Left ventricle myocardium superior (tissue), 1 donor: ENCODE measurements at regions not wholly inside any gene's neighbourhood (a gene's known extent, or its start where the extent isn't known, plus 50 kb on each side); places are given as distances from the start of the nearest gene placed in this dataset.
"Not testable (repeated sequence)": the region's sequence is repeated elsewhere in the genome, so short reads cannot be mapped to it uniquely, and the experiment has no call there.

Experiments used
- ATAC-seq: fragments of 200-7000 bp; cut with Tn5 transposase; one replicate; pipeline ENCODE4 v1.9.1; 2020; ENCODE audit warnings: mild to moderate bottlenecking, moderate library complexity
- DNase-seq: peaks from one replicate; pipeline ENCODE4 v3.0.0-alpha.2; 2020
- intact Hi-C: fragments of 100-400 bp; cut with micrococcal nuclease; formaldehyde crosslinking; loops from one replicate; pipeline ENCODE4 v1.11.0; 2022
- donor health status: DM: no; HTN: yes; CAD: no; lungs with severe emphysema.

DNA sequence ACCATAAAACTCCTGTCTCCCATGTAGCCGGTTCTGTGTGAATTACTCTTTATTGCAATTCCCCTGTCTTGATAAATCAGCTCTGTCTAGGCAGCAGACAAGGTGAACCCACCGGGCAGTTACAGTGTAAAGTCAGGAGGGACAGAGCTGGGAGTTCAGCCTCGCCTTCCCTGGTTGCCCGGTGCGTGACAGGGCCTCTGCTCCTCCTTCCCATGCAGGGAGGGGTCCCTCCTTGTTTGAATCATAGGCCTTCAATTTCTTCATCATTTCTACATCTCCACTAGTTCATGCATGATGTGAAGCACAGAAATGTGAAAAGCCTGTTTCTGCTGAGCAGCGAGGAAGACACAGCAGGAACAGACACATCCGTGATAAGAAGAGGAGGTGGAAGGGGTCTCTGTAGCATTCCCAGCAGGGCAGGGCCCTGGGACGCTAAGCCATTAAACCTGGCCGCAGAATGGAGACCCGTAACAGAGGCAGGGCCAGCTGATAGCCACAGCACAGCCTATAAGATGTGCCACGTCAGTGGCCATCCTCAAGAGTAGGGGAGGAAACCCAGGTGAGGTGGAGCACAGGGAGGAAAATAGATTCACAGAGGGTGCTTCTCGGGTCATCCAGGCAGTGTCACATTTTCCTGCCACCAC is 106.7 kb upstream of the CST7 start:
- ATAC-seq = no peak
- intact Hi-C loops = no loop called here
- DNase-seq = no peak

DNA sequence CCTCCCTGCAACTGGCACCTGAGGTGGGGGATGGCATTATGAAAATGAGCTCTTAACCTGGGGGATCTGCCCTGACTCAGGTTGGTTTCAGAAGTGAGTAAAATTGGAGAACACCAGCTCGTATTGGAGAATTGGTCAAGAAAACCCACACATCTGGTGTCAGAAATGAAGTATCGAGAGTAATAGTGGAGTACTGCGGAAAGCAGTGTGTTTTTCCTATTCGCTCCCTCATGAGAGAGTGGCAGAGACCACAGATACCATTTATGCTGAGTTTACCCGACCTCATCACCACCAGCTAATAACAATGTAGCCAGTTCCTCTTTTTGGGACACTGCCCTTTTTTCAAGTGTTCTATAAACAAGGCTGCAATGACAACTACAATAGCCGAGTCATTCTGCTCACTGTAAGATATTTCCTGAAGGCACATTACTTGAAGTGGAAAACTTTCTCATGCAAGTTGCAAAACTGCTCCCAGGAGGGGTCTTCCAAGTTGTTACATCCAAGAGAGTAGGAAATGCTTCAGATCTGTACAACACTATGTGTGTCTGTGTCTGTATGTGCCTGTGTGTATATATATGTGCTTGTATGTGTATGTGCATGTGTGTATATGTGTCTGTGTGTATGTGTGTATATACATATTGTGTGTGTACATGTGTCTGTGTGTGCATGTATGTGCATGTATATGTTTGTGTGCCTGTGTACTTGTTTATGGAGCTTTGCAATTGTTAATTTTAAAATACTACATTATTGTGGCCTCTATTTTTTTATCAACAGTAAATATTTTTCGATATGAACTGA is 106.0 kb upstream of the CST7 start:
- ATAC-seq = no peak
- no peak for DNase-seq
- intact Hi-C loops = no loop called here

DNA sequence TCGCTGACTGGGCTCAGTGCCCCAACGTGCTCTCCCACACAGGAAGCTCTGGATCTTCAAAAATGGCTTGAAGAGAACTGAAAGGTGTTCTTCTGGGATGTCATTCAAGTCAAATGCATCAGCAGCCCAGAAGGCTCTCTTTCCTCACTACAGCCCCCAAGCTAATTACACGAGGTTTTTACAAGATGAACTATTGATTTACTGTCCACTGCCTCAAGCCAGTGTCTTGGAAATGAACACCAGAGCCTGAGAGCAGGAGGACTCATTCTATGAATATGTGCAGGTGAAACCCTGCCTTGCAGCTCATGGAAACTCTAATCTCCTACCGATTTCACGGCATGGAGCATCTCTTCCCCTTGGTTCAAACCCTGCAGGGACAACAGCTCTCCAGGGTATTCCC is 98.9 kb upstream of the CST7 start:
- DNase-seq = no peak
- no peak for ATAC-seq
- intact Hi-C loops = no loop called here

DNA sequence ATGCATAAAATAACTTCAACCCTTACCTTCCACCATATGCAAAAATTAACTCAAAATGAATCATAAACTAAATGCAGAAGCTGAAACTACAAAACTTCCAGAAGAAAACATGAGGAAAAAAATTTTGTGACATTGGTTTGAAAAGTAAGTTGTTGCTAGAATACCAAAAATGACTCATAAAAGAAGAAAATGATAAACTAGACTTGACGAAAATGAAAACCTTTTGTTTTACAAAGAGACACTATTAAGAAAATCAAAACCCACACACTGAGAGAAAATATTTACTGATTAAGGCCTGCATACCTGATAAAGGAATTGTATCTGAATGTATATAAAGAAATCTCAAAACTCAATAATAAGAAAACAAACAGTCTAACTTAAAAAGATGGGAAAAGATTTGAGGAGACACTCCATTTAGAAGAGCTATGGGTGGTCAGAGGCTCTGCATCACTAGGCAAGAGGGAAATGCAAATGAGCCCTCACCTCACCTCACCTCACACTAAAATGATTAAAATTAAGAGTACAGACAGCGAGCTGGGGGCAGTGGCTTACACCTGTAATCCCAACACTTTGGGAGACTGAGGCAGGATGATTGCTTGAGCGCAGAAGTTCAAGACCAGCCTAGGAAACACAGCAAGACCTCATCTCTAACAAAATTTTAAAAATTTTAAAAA is 97.6 kb upstream of the CST7 start:
- intact Hi-C loops = no loop called here
- DNase-seq (no peak), ATAC-seq (no peak)

DNA sequence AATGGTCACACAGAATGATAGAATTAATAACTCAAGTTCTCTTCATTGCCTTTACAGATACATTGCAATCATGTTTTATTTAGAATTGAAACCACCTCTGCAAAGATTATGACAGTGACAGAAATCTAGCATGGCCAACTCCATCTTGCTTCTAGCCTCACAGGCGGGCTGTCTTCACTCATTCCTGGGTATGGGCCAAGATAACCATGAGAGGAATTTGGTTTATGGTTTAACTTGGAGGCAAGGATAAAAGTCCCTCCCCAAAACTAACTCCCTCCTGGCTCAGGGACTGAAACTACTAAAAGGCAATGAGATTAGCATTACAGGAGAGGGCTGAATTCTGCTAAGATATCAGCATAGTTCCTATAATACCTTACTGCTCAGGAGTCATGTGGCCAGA is 95.2 kb upstream of the CST7 start:
- ATAC-seq = no peak
- intact Hi-C loops = no loop called here
- DNase-seq = no peak

DNA sequence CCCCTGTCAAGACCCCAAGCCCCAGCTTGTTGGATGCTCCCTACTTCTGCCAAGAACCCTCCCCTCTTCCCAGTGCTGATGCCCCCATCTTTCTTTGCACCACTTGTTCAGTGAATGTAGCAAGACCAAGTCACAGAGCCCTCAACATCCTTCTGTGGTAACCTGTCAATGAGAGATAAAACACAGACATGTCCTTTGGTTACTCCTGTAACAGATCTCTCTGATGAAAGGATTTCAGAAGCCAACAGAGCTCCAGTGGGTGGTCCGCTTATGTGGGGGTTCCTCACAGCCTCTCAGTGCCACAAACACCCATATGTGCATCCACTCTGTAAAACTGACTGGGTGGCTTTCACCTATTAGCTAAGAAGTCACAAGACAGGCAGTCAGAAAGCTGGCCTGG is 93.2 kb upstream of the CST7 start:
- intact Hi-C loops = no loop called here
- no peak for DNase-seq
- ATAC-seq = no peak

DNA sequence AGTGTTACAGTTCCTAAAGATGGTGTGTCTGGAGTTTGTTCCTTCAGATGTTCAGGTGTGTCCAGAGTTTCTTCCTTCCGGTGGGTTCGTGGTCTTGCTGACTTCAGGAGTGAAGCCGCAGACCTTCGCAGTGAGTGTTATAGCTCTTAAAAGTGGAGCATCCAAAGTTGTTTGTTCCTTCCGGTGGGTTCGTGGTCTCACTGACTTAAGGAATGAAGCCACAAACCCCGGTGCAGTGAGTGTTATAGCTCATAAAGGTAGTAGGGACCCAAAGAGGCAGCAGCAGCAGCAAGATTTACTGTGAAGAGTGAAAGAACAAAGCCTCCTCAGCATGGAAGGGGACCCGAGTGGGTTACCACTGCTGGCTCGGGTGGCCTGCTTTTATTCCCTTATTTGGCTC is 90.6 kb upstream of the CST7 start:
- DNase-seq, intact Hi-C loops, ATAC-seq: not testable (repeated sequence)

DNA sequence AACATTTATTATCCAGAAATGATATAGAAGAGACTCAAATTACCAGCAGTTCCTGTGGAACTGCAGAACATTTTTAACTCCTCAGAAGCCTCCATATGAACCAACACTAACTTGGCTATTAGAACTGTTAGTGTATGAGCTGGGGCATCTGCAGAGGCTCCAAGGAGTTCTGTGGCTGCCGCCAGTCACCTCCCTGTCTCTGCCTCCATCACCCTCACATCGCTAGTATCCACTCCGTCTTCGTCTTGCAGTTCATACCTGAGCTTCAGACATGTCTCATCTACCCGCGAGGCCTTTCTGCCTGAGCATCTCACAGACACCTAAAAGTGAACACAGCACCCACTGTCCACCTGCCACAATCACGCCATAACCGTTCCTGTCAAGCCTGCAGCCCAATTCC is 89.5 kb upstream of the CST7 start:
- ATAC-seq (no peak), DNase-seq (no peak)
- intact Hi-C loops = no loop called here

DNA sequence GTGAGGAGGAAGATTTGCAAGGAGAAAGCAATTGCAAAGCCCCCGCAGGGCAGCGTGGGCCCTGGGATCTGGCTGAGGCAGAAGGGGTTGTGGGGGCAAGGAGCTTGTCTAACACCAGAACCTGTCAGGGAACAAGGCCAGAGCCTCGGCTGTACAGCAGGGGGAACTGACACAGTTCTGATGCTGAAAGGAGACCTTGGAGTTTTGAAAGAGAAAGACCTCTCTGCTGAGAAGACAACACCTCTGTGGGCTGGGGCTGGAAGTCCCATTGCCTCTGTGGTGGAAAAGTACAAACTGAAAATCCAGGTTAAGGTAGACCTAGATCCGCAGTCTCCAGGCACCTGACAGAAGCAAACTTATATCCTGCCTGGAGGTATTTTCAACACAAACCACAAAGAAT is 86.9 kb upstream of the CST7 start:
- ATAC-seq = no peak
- intact Hi-C loops = no loop called here
- DNase-seq = no peak

DNA sequence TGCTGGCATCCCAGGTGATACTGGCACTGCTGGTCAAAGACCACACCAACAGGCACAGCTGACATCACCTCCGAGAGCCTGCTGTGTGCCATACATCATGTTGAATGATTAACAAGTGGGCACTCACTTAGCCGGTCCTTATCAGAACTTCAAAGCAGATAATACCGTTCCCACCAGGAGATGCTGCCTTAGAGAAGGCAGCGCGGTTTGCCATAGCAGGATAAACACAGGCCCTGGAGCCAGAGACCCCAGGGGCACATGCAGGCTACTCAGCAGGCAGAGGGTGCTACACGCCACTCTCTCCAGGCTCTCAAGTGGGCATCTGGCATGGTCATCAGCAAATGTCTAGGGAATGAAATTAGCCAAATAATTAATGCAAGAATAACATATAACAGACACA is 86.5 kb upstream of the CST7 start:
- no peak for ATAC-seq

DNA sequence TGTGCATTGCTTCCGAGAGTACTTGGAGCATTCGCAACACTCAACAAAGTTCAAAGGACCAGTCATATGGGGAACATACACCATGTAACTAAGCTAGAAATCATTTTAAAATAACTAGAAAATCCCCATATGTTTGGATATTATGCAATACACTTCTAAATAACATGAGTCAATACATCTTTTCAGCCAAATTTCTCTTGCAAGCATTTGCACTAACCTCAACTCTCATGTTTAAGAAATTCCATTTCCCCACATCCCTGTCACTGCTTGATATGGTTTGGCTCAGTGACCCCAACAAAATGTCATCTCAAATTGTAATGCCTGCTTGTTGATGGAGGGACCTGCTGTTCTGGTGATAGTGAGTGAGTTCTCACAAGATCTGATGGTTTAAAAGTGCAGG is 85.7 kb upstream of the CST7 start:
- no peak for ATAC-seq
- intact Hi-C loops = no loop called here
- no peak for DNase-seq

More for the DNA sequence above, 86.5 kb upstream of the CST7 start:
- no peak for DNase-seq
- intact Hi-C loops = no loop called here

DNA sequence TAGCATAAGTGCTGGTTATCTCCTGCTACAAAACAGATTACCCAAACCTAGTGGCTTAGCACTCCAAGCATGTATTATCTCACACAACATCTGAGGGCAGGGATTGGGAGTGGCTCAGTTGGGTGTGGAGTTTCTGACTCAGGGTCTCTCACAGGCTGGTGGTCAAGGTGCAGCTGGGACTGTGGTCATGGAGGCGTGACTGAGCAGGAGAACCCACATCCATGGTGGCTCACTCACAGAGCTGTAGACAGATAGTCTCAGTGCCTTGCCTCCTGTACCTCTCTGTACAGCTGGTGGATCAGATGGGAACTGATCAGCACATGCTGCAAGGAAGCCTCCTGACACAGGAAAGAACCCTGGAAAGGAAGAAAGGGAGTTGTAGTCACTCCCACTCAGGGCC is 83.1 kb upstream of the CST7 start:
- no peak for ATAC-seq
- intact Hi-C loops = no loop called here

DNA sequence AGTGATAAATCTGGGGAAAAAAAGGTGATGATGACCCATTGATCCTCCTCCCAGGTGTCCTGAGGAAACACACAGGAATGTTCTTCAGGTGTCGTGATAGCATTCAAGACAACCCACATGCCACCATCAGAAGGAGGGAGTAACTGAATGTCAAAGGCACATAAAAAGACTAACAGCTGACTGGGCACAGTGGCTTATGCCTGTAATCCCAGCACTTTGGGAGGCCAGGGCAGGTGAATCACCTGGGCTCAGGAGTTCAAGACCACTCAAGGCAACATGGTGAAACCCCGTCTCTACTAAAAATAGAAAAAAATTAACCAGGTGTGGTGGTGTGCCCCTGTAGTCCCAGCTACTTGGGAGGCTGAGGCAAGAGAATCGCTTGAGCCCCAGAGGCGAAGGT is 82.3 kb upstream of the CST7 start:
- ATAC-seq (no peak), DNase-seq (no peak)
- intact Hi-C loops = no loop called here

More for the DNA sequence above, 83.1 kb upstream of the CST7 start:
- no peak for DNase-seq

DNA sequence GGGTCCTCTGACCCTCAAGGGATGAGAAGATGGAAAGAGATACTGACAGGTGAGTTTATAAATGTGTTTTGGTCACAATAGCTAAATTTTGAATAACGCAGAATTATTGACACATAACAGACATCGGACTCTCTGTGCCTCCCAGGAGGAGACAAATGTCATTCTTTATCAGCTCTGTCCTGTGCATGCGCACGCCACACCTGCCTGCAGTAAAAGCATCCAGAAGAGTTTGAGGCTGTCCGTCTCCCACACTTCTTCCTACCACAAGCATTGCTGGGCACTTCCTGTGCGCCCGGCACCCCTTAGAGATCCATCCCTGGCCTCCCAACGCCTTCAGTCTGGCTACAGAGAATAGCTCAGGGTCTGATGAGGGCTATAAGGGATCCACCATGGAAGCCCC is 81.5 kb upstream of the CST7 start:
- intact Hi-C loops = no loop called here
- no peak for DNase-seq
- ATAC-seq = no peak

DNA sequence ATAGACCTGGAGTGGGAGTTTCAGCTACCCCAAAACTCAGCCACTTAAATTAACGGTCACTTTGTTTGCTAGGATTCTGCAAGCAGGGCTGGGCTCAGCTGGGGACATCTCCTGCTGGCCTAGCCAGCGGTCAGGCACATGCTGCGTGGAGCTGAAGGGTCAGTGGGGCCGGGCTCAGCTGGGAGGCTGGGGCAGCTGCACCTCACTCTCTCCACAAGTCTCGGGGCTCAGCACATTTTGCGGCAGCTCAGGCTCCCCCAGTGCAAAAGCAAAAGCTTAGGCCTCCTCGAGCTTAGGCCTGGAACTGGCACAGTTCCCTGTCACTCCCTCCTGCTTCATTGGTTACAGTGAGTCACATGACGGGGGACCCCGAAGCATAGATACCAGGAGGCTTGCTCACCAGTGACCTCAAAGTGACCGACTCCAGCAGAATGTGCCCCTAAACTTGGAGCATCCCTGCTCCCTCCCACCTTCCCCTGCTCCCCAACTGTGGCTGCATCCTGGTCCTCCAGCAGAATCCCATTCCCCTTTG is 80.6 kb upstream of the CST7 start:
- ATAC-seq (no peak), DNase-seq (no peak)
- intact Hi-C loops = no loop called here

DNA sequence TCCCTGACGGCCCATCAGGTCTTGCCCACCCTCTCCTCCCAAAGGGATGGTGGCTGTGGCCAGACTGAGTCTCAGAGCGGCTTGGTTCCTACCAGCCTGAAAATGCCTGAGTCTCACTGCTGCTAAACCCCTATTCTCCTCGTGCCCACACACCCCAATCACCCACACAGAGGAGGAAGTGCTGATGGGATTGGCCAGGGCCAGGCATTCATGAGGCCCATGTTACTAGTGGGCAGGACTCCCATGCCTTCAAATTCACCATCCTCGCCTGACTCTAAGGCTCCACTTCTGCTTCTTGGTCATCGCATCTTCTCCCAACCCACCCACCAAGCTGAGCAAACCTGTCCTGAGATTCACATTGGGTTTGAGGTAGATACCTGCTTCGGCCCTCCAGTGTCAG is 80.1 kb upstream of the CST7 start:
- intact Hi-C loops = no loop called here
- DNase-seq = no peak
- no peak for ATAC-seq

DNA sequence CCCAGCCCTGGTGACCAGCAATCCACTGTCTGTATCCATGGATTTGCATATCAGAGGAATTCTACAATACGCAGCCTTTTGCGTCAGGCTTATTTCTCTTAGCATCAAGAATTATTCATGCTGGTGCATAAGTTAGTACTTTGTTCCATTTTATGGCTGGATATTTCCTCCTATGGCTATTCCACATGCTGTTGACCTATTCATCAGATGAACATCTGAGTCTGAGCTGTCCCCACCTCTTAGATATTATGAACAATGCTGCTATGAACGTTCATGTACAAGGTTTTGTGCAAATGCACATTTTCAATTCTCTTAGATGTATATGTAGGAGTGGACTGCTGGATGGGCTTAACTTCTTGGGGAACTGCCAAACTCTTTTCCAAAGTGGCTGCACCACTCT is 79.0 kb upstream of the CST7 start:
- intact Hi-C loops = no loop called here
- ATAC-seq (no peak), DNase-seq (no peak)

DNA sequence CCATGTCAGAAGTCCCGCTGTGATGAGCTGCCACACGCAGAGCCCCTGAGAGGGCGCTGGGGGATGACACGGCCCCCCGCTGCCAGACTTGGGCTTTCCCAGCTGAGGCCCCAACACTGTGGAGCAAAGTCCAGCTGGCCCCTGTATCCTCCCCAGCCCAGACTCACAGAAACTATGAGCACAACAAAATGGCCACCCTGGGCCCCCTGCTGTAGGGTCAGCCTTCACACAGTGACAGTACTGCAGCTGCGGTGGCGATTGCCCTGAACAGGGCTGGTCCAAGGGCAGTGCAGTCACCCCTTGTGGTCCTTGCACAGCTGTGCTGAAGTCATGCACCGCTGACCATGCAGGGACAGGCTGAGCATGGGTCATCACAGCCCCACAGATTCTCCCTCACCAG is 78.2 kb upstream of the CST7 start:
- ATAC-seq (no peak), DNase-seq (no peak)
- intact Hi-C loops = no loop called here

DNA sequence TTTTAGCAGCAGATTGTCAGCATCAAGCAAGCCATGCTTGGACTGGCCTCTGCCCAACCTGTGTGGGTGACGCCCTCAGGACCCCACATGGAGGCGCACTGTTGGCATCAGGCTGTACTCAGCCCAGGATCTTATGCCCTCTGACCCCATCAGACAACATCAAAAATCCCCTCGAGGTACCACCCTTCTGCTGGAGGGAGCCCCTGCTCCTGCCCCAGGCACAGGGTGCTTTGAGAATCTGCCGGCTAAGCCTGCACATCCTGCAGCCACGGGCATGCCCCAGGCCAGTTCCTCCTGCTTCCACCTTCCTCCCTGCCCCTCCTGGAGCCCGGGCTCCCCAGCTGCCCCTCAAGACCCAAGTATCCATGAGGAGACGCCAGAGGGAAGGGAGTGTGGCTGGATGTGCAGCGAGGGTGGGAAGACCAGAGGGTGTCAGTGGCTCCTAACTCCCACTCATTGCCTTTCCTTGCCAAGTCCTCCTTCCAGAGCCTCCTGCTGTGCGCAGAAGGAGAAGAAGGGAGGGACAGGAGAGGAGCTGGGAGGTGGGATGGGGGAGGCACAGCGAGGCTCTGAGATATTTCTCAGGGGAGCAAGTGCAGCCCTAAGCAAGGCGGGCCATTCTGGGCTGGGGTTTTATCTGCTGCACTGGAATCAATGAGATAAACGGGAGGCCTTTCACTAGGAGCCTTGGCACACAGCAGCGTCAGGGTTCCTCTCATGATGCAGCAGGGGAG is 77.4 kb upstream of the CST7 start:
- DNase-seq (no peak), ATAC-seq (no peak)
- intact Hi-C loops = no loop called here
